HG03139 (cell line): ENCODE measurements at regions not wholly inside any gene's neighbourhood (a gene's known extent, or its start where the extent isn't known, plus 50 kb on each side); places are given as distances from the start of the nearest gene placed in this dataset.
"Not testable (repeated sequence)": the region's sequence is repeated elsewhere in the genome, so short reads cannot be mapped to it uniquely, and the experiment has no call there.

Experiments used
- ATAC-seq: cut with Tn5 transposase; IDR thresholded peaks from one replicate; pipeline ENCODE4 v1.9.1; 2021; ENCODE audit not compliant: unreplicated experiment

DNA sequence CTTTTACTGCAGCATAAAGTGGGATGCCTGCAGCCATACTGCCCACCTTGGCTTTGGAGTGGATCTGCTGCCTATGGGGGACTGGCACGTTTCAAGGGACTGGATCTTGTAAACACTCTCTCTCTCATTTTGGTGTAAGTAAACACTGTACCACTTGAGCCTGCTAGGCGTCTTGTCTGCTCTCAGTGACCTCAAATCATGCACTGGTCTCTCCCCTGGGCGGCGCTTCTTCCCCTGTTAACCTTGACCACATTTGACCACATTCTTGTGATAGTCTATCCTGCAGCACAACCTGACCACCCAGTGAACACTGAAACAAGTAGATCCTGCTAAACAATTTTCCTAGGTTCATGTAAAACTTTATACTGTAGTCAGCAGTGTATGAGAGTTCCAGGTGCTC lies 82.6 kb upstream of the HNMT start:
- no peak for ATAC-seq

DNA sequence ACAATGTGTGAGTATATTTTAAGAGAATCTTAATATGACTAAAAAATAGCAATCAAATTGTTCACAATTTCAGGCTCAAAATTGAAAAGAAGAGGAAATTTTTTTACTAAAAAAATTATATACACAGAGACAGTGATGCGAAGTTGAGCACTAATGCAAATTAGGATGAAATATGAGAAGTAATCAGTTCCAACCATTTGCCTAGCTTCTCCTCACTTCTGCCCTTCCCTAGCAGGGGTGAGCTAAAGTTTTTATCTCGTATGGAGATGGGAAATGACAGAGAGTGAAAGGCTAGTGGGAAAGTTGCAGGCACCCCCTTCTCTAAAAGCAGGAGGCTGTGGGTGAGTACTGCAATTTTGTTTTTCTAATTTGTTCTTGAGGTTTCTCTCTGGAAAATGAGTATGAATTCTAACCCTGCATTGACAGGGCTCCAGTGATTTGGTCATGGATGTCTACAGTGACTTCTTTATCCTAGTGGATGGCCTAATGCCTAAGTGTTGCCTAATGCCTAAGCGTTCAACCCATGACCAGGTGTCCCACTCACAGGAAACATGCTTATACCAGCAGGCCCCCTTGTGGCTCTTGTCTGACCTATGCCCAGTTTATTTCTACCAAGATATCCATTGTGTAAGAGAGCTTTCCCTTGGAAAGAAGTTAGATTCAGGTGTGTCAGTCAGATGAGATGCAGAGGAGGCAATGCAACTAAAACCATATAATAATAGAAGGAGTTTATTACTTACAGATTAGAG lies 78.0 kb upstream of the HNMT start:
- ATAC-seq: no peak

DNA sequence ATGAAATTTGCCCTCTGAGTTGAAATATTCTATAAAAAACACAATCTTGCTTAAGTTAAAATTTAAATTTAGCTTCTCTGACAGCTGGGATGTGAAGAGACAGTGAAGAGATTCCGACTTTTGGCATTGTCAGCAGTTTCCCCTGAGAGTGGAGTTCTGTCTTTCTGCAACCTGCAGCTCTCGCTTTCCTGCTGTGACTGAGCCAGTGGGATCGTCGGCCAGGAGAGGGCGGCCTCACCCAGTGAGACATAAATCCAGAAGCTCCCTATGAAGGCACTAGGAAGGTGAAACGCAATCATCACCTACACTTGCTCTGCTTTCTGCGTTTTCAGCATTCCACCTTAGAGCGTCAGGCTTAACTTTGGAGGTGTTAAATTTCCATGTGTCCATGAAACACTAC lies 75.4 kb upstream of the HNMT start:
- no peak for ATAC-seq

DNA sequence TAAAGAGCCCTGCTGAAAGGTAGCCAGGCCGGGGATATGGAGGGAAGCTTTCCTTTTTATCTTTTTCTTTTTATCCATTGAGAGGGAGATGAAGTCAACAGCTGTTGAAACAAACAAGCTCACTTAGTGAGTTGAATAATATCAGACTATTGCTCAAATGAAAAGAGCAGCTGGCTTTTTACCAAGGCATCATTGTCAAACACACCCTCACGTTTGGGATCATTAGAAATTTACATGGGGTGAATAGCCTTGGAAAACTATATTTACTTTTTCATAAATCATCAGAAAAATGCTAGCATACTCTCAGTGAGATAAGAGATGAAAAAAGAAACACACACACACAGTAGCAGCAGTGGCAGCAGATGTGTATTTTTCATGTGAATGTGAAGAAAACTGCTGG lies 71.5 kb upstream of the HNMT start:
- no peak for ATAC-seq

DNA sequence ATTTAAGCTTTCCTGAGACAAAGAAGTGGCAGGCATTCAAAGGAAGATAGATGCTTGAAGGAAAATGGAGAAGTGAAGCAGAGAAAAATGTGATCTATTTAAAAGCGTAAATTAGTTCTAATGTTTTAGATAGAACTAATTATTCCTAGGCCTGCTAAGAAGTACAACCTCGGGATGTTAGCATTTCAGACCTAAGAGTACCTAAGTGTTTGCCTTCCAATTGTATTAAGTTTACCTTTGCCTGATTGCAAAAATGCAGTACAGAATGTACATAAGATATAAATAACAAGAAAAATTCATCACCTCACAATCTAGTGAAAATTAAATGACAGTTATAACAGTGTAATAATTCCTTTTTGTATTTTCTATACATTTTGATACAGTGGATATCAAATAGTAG lies 71.1 kb upstream of the HNMT start:
- ATAC-seq: no peak

DNA sequence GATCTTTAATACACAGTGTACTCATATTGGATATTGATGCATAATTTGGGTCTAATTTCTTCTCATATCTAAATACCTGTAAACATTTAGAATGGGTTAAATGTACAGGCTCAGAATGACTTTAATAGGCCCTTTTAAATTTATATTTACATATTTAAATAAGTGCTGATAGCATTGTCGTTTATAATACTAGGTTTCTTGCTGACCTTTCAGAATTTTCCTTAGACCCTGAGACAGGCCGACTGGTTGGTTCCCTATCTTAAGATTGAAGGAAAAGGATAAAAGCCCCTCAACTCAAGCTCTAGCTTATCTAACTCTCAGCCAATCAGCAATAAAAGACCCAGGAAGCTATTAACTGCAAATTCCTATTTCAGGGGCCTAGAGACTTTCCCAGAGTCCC lies 67.8 kb upstream of the HNMT start:
- no peak for ATAC-seq

DNA sequence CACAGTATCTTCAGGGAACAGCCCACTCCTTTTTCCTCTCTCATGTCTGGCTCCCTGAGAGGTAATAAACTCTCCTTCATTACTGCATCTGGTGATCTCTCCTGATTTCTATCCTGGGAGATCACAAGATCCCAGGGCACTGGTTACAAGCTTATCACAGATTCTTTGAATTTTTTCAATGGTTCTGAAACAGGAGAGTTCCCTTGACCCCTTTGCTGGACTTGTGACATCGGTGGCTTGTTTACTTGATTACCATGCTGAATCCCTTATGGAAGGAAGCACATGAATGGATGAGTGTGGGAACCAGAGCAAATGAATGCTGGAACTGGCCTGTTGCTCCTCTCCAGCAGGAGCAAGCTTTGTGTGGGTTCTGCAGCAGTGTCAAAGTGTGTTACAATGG lies 67.2 kb upstream of the HNMT start:
- no peak for ATAC-seq

DNA sequence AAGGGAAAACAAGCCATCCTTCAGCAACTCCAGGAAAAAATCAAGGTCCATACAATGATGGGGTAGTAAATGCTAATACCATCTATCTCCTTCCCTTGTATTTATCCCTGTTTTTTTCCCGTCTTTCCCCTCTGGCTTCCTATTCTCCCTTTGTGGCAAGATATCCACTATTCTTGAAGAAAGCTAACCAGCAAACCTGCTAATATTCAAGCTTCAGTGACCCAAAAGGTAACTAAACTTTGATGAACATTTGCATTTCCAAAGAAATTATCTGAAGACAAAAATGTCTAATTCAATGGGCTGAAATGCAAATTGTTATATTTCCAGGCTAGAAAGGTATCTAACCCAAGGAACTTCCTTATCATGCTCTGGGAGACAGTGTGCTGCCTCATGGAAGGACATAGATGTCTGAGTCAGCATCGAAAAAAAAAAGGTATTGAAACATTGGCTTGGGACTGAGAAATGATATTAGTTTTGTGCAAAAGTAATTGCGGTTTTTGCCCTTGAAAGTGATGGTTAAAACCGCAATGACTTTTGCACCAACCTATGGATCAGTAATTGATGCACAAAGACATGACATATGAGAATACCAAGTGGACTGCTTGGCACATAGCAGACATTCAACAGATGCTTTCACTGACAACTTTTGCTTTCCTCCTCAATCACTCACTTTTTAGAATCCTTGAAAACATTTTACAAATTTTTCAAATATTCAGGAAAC lies 63.7 kb upstream of the HNMT start:
- no peak for ATAC-seq

DNA sequence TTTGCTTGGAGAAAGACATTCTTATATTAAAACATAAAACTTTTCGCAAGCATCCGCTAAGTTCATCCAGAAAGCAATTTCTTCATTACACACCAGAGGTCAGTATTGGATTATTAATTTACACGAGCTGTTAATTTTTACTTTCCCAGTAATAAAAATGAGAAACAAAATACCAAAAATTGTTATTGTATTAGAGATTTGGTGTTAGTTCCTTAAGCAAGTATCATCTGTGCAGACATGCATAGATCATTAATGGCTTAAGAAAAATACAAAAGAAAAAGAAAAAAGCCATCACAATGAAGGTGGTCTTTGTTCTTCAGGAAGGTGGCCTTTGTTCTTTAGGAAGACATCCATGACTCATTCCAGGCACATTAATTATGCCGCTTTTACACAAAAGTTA lies 53.6 kb upstream of the HNMT start:
- ATAC-seq: no peak

DNA sequence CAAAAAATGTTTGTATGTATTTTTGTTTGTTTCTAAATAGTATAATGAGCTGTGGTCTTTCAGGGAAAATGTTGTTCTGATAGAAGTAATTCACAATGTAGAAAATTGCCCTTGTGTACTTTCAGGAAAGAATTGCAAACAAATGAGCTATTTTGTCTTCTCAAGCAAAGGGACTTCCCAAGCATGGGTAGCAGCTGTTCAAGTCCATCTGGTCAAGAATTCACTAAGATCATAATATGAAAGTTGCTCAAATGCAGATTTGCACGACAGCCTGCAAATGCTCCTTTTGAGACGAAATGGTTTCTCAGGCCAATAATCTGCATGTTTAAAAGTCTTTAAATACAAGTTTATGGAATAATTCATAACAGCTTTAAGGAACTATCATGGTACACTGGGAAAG lies 51.9 kb upstream of the HNMT start:
- ATAC-seq: no peak

DNA sequence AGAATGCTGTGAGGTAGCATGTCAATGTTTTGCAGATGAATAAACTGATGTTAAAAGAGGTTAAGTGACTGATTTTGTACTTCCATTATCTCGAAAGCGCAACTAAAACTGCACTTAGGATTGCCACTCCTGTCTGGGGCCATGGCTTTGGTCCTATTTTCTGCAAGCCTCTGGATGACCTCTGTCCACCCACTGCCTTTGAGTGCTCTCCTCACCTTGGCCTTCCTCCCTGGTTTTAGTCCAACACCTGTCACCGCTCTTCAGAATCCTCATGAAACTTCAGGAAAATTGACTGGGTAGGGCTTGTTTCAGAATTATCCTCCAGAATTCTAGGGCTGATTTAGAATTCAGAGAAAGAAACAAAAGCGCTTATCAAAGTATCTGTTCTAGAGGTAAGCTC lies 51.1 kb upstream of the HNMT start:
- no peak for ATAC-seq

DNA sequence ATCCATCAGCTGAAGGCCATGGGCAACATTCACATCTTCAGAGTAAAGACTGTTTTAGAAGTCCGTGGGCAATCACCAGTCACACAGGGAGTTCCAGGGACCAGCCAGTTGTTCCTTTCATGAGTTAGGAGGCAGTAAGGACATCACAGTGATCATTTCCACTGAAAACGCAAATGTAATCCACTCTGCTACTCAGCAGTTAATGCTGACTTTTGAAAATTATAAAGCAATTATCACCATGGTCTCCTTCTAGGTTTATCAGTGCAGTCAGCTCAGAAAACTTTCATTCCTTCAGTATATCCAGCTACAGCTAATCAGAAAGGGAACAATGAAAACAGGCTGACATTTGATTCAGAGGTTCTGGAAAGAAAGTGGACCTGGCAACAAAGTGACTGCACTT lies 50.6 kb upstream of the HNMT start:
- not testable (repeated sequence) for ATAC-seq
